Embryonic facial prominence (tissue), 1 donor: ENCODE measurements at regions not wholly inside any gene's neighbourhood (a gene's known extent, or its start where the extent isn't known, plus 50 kb on each side); places are given as distances from the start of the nearest gene placed in this dataset.
"Not testable (repeated sequence)": the region's sequence is repeated elsewhere in the genome, so short reads cannot be mapped to it uniquely, and the experiment has no call there.

ENCODE experiments used
- DNase-seq: peaks from one replicate; pipeline ENCODE4 v3.0.0-alpha.2; 2016; ENCODE audit errors: extremely low spot score

GRCh38 chr10:33783557-33783956 lies 449.1 kb upstream of the NRP1 start:
- DNase-seq = no peak

GRCh38 chr10:33783078-33783477 lies 448.6 kb upstream of the NRP1 start:
- no peak for DNase-seq

- peak; percentile 12 for DNase-seq
These were observed 447.3 kb upstream of the NRP1 start for GRCh38 chr10:33781606-33782395.

- DNase-seq = no peak
These were observed 446.5 kb upstream of the NRP1 start for GRCh38 chr10:33780961-33781360.

GRCh38 chr10:33777223-33777622 lies 442.8 kb upstream of the NRP1 start:
- DNase-seq = no peak

- no peak for DNase-seq
These were observed 442.1 kb upstream of the NRP1 start for GRCh38 chr10:33776419-33777070.

GRCh38 chr10:33774857-33775256 lies 440.4 kb upstream of the NRP1 start:
- no peak for DNase-seq

- DNase-seq = no peak
These were observed 439.5 kb upstream of the NRP1 start for GRCh38 chr10:33773886-33774480.

GRCh38 chr10:33773253-33773573 lies 438.7 kb upstream of the NRP1 start:
- no peak for DNase-seq

GRCh38 chr10:33772370-33773252 lies 438.1 kb upstream of the NRP1 start:
- DNase-seq = no peak

GRCh38 chr10:33771856-33772255 lies 437.4 kb upstream of the NRP1 start:
- not testable (repeated sequence) for DNase-seq

- DNase-seq = no peak
These were observed 430.3 kb upstream of the NRP1 start for GRCh38 chr10:33764694-33765185.

GRCh38 chr10:33760056-33760943 lies 425.8 kb upstream of the NRP1 start:
- no peak for DNase-seq

- DNase-seq = no peak
These were observed 424.7 kb upstream of the NRP1 start for GRCh38 chr10:33759191-33759590.

GRCh38 chr10:33758299-33758698 lies 423.8 kb upstream of the NRP1 start:
- no peak for DNase-seq

- DNase-seq = no peak
These were observed 419.6 kb upstream of the NRP1 start for GRCh38 chr10:33754052-33754451.

- no peak for DNase-seq
These were observed 418.9 kb upstream of the NRP1 start for GRCh38 chr10:33753389-33753788.

GRCh38 chr10:33749790-33750189 lies 415.3 kb upstream of the NRP1 start:
- no peak for DNase-seq

- DNase-seq = no peak
These were observed 414.7 kb upstream of the NRP1 start for GRCh38 chr10:33749067-33749735.

GRCh38 chr10:33746836-33747268 lies 412.4 kb upstream of the NRP1 start:
- DNase-seq = no peak
